Neural crest cell (in vitro differentiated cells): ENCODE measurements at regions not wholly inside any gene's neighbourhood (a gene's known extent, or its start where the extent isn't known, plus 50 kb on each side); places are given as distances from the start of the nearest gene placed in this dataset.
"Not testable (repeated sequence)": the region's sequence is repeated elsewhere in the genome, so short reads cannot be mapped to it uniquely, and the experiment has no call there.

Experiments
- DNase-seq: peaks from one replicate; pipeline ENCODE4 v3.0.0; 2021; ENCODE audit warnings: low read depth, mixed read lengths, low spot score
- H3K27ac Mint-ChIP-seq: one replicate; pipeline ENCODE4 v1.8.0; 2021; ENCODE audit warnings: mild to moderate bottlenecking, mixed read lengths; ENCODE audit not compliant: unreplicated experiment
- H3K27me3 Mint-ChIP-seq: 2 replicates; pipeline ENCODE4 v1.8.0; 2021; ENCODE audit warnings: low read depth, mild to moderate bottlenecking, mixed read lengths
- H3K36me3 Mint-ChIP-seq: 2 replicates; pipeline ENCODE4 v1.8.0; 2021; ENCODE audit warnings: low read depth, mild to moderate bottlenecking, mixed read lengths
- H3K4me1 Mint-ChIP-seq: 2 replicates; pipeline ENCODE4 v1.8.0; 2021; ENCODE audit warnings: mixed read lengths
- H3K4me3 Mint-ChIP-seq: one replicate; pipeline ENCODE4 v1.8.0; 2021; ENCODE audit warnings: mild to moderate bottlenecking, mixed read lengths
- H3K9me3 Mint-ChIP-seq: 2 replicates; pipeline ENCODE4 v1.8.0; 2021; ENCODE audit warnings: mixed read lengths
- CTCF ChIP-seq: fragments of 200-600 bp; sonication (generic); conservative IDR thresholded peaks from 2 replicates; pipeline ENCODE4 v1.5.0; 2021; ENCODE audit warnings: antibody characterized with exemption, mild to moderate bottlenecking

GRCh38 chr17:43345515-43345914 lies 53.3 kb upstream of the ARL4D start:
- H3K27ac Mint-ChIP-seq, DNase-seq, H3K4me1 Mint-ChIP-seq, H3K4me3 Mint-ChIP-seq, H3K27me3 Mint-ChIP-seq: not testable (repeated sequence)
- H3K36me3 Mint-ChIP-seq: peaks cover 33% of the 10 kb centered on the region
- H3K9me3 Mint-ChIP-seq: peaks cover 14% of the 10 kb centered on the region

GRCh38 chr17:43344685-43345084 lies 54.1 kb upstream of the ARL4D start:
- DNase-seq: no peak
- no peak overlapping the region for H3K4me3 Mint-ChIP-seq
- no peak overlapping the region for H3K27ac Mint-ChIP-seq
- no peaks in the 10 kb centered on the region for H3K4me1 Mint-ChIP-seq
- no peaks in the 10 kb centered on the region for H3K27me3 Mint-ChIP-seq
- peaks cover 12% of the 10 kb centered on the region for H3K9me3 Mint-ChIP-seq
- H3K36me3 Mint-ChIP-seq: peaks cover 29% of the 10 kb centered on the region
- TF ChIP-seq CTCF: no peak

GRCh38 chr17:43342589-43342890 lies 56.3 kb upstream of the ARL4D start:
- H3K4me1 Mint-ChIP-seq: peaks cover 7% of the 10 kb centered on the region
- no peaks in the 10 kb centered on the region for H3K27me3 Mint-ChIP-seq
- H3K27ac Mint-ChIP-seq: no peak overlapping the region
- DNase-seq: no peak
- H3K9me3 Mint-ChIP-seq: peaks cover 3% of the 10 kb centered on the region
- no peak for TF ChIP-seq CTCF
- peaks cover 11% of the 10 kb centered on the region for H3K36me3 Mint-ChIP-seq
- no peak overlapping the region for H3K4me3 Mint-ChIP-seq

- Mint-ChIP-seq H3K27ac (no peak overlapping the region), H3K36me3 (peaks cover 5% of the 10 kb centered on the region), H3K9me3 (no peaks in the 10 kb centered on the region), H3K4me3 (no peak overlapping the region), H3K4me1 (peaks cover 7% of the 10 kb centered on the region), H3K27me3 (no peaks in the 10 kb centered on the region)
- TF ChIP-seq CTCF: no peak
- DNase-seq: no peak
These were observed 56.8 kb upstream of the ARL4D start for GRCh38 chr17:43341715-43342588.

- Mint-ChIP-seq H3K27me3 (no peaks in the 10 kb centered on the region), H3K36me3 (no peaks in the 10 kb centered on the region), H3K4me1 (peaks cover 15% of the 10 kb centered on the region), H3K4me3 (no peak overlapping the region), H3K27ac (no peak overlapping the region), H3K9me3 (no peaks in the 10 kb centered on the region)
- DNase-seq: peak; percentile 56
- peak; percentile 72 for TF ChIP-seq CTCF
These were observed 59.8 kb upstream of the ARL4D start for GRCh38 chr17:43338886-43339516.
